ENCODE measurements at regions not wholly inside any gene's neighbourhood (a gene's known extent, or its start where the extent isn't known, plus 50 kb on each side); places are given as distances from the start of the nearest gene placed in this dataset.

GRCh38 chr5:136732751-136733150, 367.4 kb upstream of the TRPC7 start:
- dilution Hi-C loops (cut with HindIII; ENCODE audit: low sequenced_read_pairs, unreplicated experiment), result no loop called here
- POLR2A ChIA-PET (ENCODE audit: unreplicated experiment), result no interaction called here
- TF ChIP-seq NFE2L2 (IDR thresholded peaks at IDR 0.05; ENCODE audit: low read depth, low read length), result no peak
- no peak for TF ChIP-seq MXI1 (IDR thresholded peaks at IDR 0.05; ENCODE audit: borderline replicate concordance, low read depth, low read length)
- TF ChIP-seq CEBPB (IDR thresholded peaks at IDR 0.05; ENCODE audit: low read depth, low read length), result no peak
- no peak for TF ChIP-seq BHLHE40 (IDR thresholded peaks at IDR 0.05; ENCODE audit: low read depth, low read length)
- no peak for TF ChIP-seq SMC3 (IDR thresholded peaks at IDR 0.05; ENCODE audit: low read depth, low read length)

More at GRCh38 chr5:136732751-136733150, 367.4 kb upstream of the TRPC7 start:
- CTCF ChIA-PET, result no interaction called here
- WGBS, 2 experiments (ENCODE audit: extremely low coverage in 2 of 2, insufficient read length in 1 of 2), result no CpG with 5 or more reads among the region's 1 CpG
- Histone ChIP-seq H4K8ac (ENCODE audit: low read depth in 2 of 2, low read length in 2 of 2) (no peak overlapping the region), H2AK9ac (replicated peaks; ENCODE audit: low read depth, low read length, poor library complexity) (no peak overlapping the region), H3K4ac (ENCODE audit: low read depth, low read length) (no peak overlapping the region), H3K23ac (ENCODE audit: low read depth, low read length) (no peak overlapping the region), H3K9me3 (ENCODE audit: control insufficient read depth, insufficient read depth, low read length) (peaks cover 3% of the 10 kb centered on the region; the same call in 1 of the 2 replicates), H3K14ac (replicated peaks; ENCODE audit: low read depth, low read length) (no peak overlapping the region), H2BK20ac (ENCODE audit: low read depth, low read length) (no peak overlapping the region), H3K36me3 (ENCODE audit: control insufficient read depth, insufficient read depth, low read length) (no peaks in the 10 kb centered on the region), H2AFZ (replicated peaks; ENCODE audit: low read length, poor library complexity) (no peak overlapping the region), H2BK15ac (ENCODE audit: low read depth, low read length) (no peak overlapping the region), H3K18ac (ENCODE audit: low read depth, low read length) (no peak overlapping the region), H3K27ac (ENCODE audit: insufficient read depth, low read length) (no peak overlapping the region), H2AK5ac (ENCODE audit: low read depth, low read length) (no peak overlapping the region), H3K56ac (ENCODE audit: extremely low read depth, insufficient read depth, low read length) (no peak overlapping the region), H2BK5ac (ENCODE audit: low read depth, low read length, poor library complexity, severe bottlenecking) (no peak overlapping the region), H2BK120ac (ENCODE audit: low read depth, low read length) (no peak overlapping the region), H3K4me3 (ENCODE audit: insufficient read depth, low read depth, low read length) (no peak overlapping the region), H4K20me1 (ENCODE audit: insufficient read depth, low read length) (no peaks in the 10 kb centered on the region), H3K79me1 (ENCODE audit: low read depth in 1 of 2, low read length in 2 of 2) (no peaks in the 10 kb centered on the region), H3K4me1 (ENCODE audit: control insufficient read depth, insufficient read depth, low read length) (no peaks in the 10 kb centered on the region), H4K91ac (ENCODE audit: insufficient read depth, low read depth, low read length) (no peak overlapping the region), H3K4me2 (ENCODE audit: low read depth, low read length) (no peak overlapping the region), H4K5ac (ENCODE audit: low read depth, low read length) (no peak overlapping the region), H3K9me1 (ENCODE audit: insufficient read depth, low read length) (no peaks in the 10 kb centered on the region), H3K27me3 (ENCODE audit: control insufficient read depth, insufficient read depth, low read length) (no peaks in the 10 kb centered on the region), H3K9ac (ENCODE audit: low read depth, low read length) (no peak overlapping the region)
- intact Hi-C loops (cut with micrococcal nuclease), result no loop called here
- DNase-seq (no peak), ATAC-seq (ENCODE audit: low read depth) (no peak)
- in situ Hi-C loops (cut with MboI; ENCODE audit: low sequenced_read_pairs), result no loop called here
- no TSS peak for BruUV-seq (replicated peaks)

All from IMR-90 (cell line).